ENCODE measurements at regions not wholly inside any gene's neighbourhood (a gene's known extent, or its start where the extent isn't known, plus 50 kb on each side); places are given as distances from the start of the nearest gene placed in this dataset.

- no peak overlapping the region for H3K4me2 ChIP-seq (ENCODE audit: insufficient read depth, low read length)
- H4K20me1 ChIP-seq (replicated peaks; ENCODE audit: control insufficient read depth, extremely low read depth, insufficient read depth, low read length), result no peaks in the 10 kb centered on the region
- dilution Hi-C loops (cut with MboI; ENCODE audit: extremely low pct_ligation_motif_present, low sequenced_read_pairs), result no loop called here
- POLR2A ChIA-PET, result no interaction called here
- H3K27me3 ChIP-seq (ENCODE audit: control insufficient read depth in 2 of 2, insufficient read depth in 2 of 2, low read length in 2 of 2), result peaks cover 61 to 70% of the 10 kb centered on the region in 2 experiments
- DNase-seq (ENCODE audit: low read depth, low spot score) (no peak), FAIRE-seq (no peak)
- no peaks in the 10 kb centered on the region for H3K9me1 ChIP-seq (replicated peaks; ENCODE audit: control insufficient read depth, extremely low read depth, insufficient read depth, low read length)
- no TSS peak for BruUV-seq (replicated peaks)
- CTCF ChIA-PET, result interaction anchor here (1.1 kb wide), 1 partner anchor 47 kb away, joined by 3 read pairs; no protein-coding TSS in a partner anchor
- no peak overlapping the region for H2AFZ ChIP-seq (ENCODE audit: low read depth, low read length)
- no peaks in the 10 kb centered on the region for H3K9me3 ChIP-seq (replicated peaks; ENCODE audit: control insufficient read depth, insufficient read depth, low read length)
- H3K4me1 ChIP-seq (ENCODE audit: control insufficient read depth, extremely low read depth, insufficient read depth, low read length), result no peaks in the 10 kb centered on the region
- TF ChIP-seq FOS (IDR thresholded peaks at IDR 0.05; ENCODE audit: borderline replicate concordance, insufficient read depth, low read length) (no peak), POLR2AphosphoS5 (IDR thresholded peaks at IDR 0.05; ENCODE audit: insufficient read depth, low read depth, low read length) (no peak), GATA2 (IDR thresholded peaks at IDR 0.05; ENCODE audit: insufficient read depth, insufficient read length, low read depth, low read length) (no peak), MAX (IDR thresholded peaks at IDR 0.05; ENCODE audit: insufficient read depth, insufficient read length) (no peak), CTCF (IDR thresholded peaks at IDR 0.05; ENCODE audit: extremely low read depth in 1 of 2, insufficient read depth in 1 of 2, low read depth in 1 of 2, low read length in 2 of 2) (no peak), POLR2A (IDR thresholded peaks at IDR 0.05; ENCODE audit: low read depth, low read length) (no peak), MYC (IDR thresholded peaks at IDR 0.05; ENCODE audit: low read depth, low read length) (no peak), EZH2 (IDR thresholded peaks at IDR 0.05; ENCODE audit: borderline replicate concordance, low read depth, low read length, severe bottlenecking) (no peak), JUN (IDR thresholded peaks at IDR 0.05; ENCODE audit: borderline replicate concordance, insufficient read depth, insufficient read length, low read depth) (no peak)
- intact Hi-C loops (cut with micrococcal nuclease), result no loop called here
- no peak overlapping the region for H3K27ac ChIP-seq (ENCODE audit: insufficient read depth, low read depth, low read length)
- H3K4me3 ChIP-seq (replicated peaks in 1 of 3; ENCODE audit: insufficient read depth in 1 of 3, low read depth in 1 of 3, low read length in 3 of 3), result no peak overlapping the region
- no peak overlapping the region for H3K9ac ChIP-seq (replicated peaks; ENCODE audit: extremely low read depth, insufficient read depth, low read length)
- H3K79me2 ChIP-seq (ENCODE audit: control insufficient read depth, insufficient read depth, low read length), result no peaks in the 10 kb centered on the region
- no peaks in the 10 kb centered on the region for H3K36me3 ChIP-seq (ENCODE audit: control insufficient read depth in 2 of 2, extremely low read depth in 1 of 2, insufficient read depth in 2 of 2, low read length in 2 of 2)
Measured at GRCh38 chr5:73318308-73318719, 130.3 kb downstream of the FOXD1 start.
